RWPE2 (cell line): ENCODE measurements at regions not wholly inside any gene's neighbourhood (a gene's known extent, or its start where the extent isn't known, plus 50 kb on each side); places are given as distances from the start of the nearest gene placed in this dataset.

ENCODE experiments used
- ATAC-seq: fragments of 200-7000 bp; cut with Tn5 transposase; 3 replicates; pipeline ENCODE4 v1.9.1; 2021; ENCODE audit warnings: low read depth
- DNase-seq: peaks from one replicate; pipeline ENCODE4 v3.0.0-alpha.2; 2020; ENCODE audit warnings: low spot score
- H3K27ac ChIP-seq: fragments of 450-650 bp; 2 replicates; pipeline ENCODE4 v1.5.1; 2017; ENCODE audit warnings: mild to moderate bottlenecking; ENCODE audit not compliant: poor library complexity, severe bottlenecking
- H3K27me3 ChIP-seq: fragments of 250-450 bp; sonication (Bioruptor Pico); 2 replicates; pipeline ENCODE4 v1.5.1; 2021; ENCODE audit warnings: mild to moderate bottlenecking, moderate library complexity; ENCODE audit not compliant: insufficient read depth, poor library complexity, severe bottlenecking
- H3K36me3 ChIP-seq: fragments of 250-450 bp; sonication (Bioruptor Pico); 2 replicates; pipeline ENCODE4 v1.5.1; 2020; ENCODE audit warnings: low read depth, mild to moderate bottlenecking, moderate library complexity
- H3K4me1 ChIP-seq: fragments of 250-450 bp; sonication (Bioruptor Pico); 2 replicates; pipeline ENCODE4 v1.5.1; 2021; ENCODE audit warnings: mild to moderate bottlenecking, moderate library complexity; ENCODE audit not compliant: insufficient read depth, poor library complexity, severe bottlenecking
- H3K4me3 ChIP-seq: fragments of 250-450 bp; sonication (Bioruptor Pico); 2 replicates; pipeline ENCODE4 v1.5.1; 2021; ENCODE audit warnings: mild to moderate bottlenecking, moderate library complexity; ENCODE audit not compliant: severe bottlenecking
- H3K9me3 ChIP-seq: fragments of 250-450 bp; sonication (Bioruptor Pico); 2 replicates; pipeline ENCODE4 v1.5.1; 2021; ENCODE audit warnings: mild to moderate bottlenecking, moderate library complexity; ENCODE audit not compliant: severe bottlenecking
- TF ChIP-seq, protein P1 (sequence below): fragments of 450-650 bp; IDR thresholded peaks from one replicate; pipeline ENCODE4 v1.5.1; 2017; ENCODE audit warnings: mild to moderate bottlenecking, moderate library complexity; ENCODE audit not compliant: poor library complexity, severe bottlenecking

DNA sequence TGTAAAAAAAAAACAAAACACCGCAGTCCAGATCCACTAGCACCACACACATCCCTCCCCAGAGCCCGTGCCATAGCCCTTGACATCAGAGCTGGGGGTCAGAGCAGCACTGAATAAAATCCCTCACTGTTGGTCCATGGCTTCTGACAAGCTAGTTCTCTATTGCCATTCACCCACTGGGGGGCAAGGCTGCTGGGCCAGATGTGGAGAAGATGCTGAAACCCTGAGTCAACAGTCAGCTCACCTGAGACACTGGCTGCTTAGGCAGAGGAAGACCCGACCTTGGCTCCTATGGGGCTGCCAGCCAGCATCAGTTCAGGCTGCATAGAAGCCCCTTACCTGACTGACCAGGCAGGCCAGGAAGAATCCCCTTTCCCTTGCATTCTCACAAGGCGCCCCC lies 228.2 kb downstream of the SOX9 start:
- no peaks in the 10 kb centered on the region for H3K27me3 ChIP-seq
- H3K4me1 ChIP-seq: peaks cover 15% of the 10 kb centered on the region
- H3K9me3 ChIP-seq: no peaks in the 10 kb centered on the region
- H3K36me3 ChIP-seq: no peaks in the 10 kb centered on the region
- TF ChIP-seq, protein P1, sequence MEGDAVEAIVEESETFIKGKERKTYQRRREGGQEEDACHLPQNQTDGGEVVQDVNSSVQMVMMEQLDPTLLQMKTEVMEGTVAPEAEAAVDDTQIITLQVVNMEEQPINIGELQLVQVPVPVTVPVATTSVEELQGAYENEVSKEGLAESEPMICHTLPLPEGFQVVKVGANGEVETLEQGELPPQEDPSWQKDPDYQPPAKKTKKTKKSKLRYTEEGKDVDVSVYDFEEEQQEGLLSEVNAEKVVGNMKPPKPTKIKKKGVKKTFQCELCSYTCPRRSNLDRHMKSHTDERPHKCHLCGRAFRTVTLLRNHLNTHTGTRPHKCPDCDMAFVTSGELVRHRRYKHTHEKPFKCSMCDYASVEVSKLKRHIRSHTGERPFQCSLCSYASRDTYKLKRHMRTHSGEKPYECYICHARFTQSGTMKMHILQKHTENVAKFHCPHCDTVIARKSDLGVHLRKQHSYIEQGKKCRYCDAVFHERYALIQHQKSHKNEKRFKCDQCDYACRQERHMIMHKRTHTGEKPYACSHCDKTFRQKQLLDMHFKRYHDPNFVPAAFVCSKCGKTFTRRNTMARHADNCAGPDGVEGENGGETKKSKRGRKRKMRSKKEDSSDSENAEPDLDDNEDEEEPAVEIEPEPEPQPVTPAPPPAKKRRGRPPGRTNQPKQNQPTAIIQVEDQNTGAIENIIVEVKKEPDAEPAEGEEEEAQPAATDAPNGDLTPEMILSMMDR: no peak
- ATAC-seq: peak; percentile 50; the same call in 2 of the 3 replicates
- DNase-seq: no peak
- peak overlapping the region; percentile 44 for H3K27ac ChIP-seq
- no peak overlapping the region for H3K4me3 ChIP-seq

DNA sequence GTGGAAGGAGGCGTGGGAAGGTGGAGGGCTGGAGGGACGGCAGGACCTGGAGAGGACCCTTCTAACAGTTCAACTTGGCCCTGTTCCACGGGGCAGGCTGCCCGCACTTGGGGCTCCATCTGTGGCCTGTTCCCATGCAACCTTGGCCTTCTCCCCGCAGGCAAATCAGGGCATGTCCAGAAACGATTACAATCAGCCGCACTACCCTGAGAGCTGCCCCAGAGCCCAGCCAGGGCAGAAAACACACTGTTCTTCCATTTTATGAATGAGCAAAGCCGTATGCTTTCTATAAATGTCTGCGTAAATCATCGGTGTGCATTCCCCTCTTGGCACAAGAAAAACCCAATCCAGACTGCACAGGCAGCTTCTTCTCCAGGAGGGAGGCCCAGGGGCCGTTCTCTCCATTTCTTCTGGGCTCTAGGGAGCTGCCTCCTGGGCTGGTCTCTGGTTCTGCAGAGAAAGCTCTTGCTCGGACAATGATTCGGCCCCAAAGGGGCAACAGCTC lies 228.7 kb downstream of the SOX9 start:
- peak; percentile 65 for ATAC-seq
- peak overlapping the region; percentile 44 for H3K27ac ChIP-seq
- TF ChIP-seq, protein P1: no peak

DNA sequence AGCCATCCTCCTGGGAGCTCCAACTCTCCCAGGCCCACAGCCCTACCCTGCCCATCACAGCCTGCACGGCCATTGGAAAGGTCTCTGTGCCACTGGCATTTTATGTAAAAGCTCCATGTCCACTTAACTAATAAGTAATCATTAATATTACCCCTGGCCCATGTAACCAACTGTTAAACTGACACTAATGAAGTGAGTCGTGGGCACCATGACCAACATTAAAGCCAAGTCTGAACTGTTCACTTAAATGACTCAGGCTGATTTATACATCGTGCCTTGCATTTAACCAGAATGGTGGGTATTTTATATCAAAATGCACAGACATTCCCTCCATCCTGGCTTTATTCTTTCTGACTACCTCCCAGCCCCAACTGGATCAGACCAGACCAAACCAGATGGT lies 229.3 kb downstream of the SOX9 start:
- no peaks in the 10 kb centered on the region for H3K36me3 ChIP-seq
- H3K4me3 ChIP-seq: no peak overlapping the region
- no peaks in the 10 kb centered on the region for H3K9me3 ChIP-seq
- no peaks in the 10 kb centered on the region for H3K27me3 ChIP-seq
- TF ChIP-seq, protein P1: no peak
- peak overlapping the region; percentile 44 for H3K27ac ChIP-seq
- peak; percentile 36; the same call in 1 of the 3 replicates for ATAC-seq
- peaks cover 15% of the 10 kb centered on the region for H3K4me1 ChIP-seq
- no peak for DNase-seq

More for the DNA sequence above, 228.7 kb downstream of the SOX9 start:
- H3K9me3 ChIP-seq: no peaks in the 10 kb centered on the region
- no peak for DNase-seq
- H3K36me3 ChIP-seq: no peaks in the 10 kb centered on the region
- no peaks in the 10 kb centered on the region for H3K27me3 ChIP-seq
- peaks cover 15% of the 10 kb centered on the region for H3K4me1 ChIP-seq
- no peak overlapping the region for H3K4me3 ChIP-seq

DNA sequence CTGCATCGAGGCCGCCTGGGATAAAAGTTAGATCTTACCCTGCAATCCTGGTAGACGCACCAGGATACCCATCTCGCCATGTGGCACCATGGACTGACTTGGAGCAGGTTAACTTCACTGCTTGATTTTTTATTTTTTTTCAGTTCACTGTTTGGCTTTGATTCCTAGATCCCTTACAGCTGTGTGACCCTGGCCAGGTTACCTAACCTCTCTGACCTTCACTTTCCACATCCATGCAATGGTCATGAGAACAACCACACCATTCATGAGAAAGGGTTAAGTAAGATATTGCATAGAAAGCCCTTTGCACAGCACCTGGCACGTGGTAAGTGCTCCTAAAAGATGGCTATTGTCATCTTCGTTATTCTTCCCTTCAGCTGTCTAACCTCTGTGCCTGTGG lies 230.5 kb downstream of the SOX9 start:
- Histone ChIP-seq H3K36me3 (no peaks in the 10 kb centered on the region), H3K4me3 (no peak overlapping the region), H3K4me1 (peaks cover 15% of the 10 kb centered on the region), H3K27me3 (no peaks in the 10 kb centered on the region), H3K9me3 (no peaks in the 10 kb centered on the region), H3K27ac (no peak overlapping the region)
- no peak for DNase-seq
- TF ChIP-seq, protein P1: no peak
- ATAC-seq: no peak

DNA sequence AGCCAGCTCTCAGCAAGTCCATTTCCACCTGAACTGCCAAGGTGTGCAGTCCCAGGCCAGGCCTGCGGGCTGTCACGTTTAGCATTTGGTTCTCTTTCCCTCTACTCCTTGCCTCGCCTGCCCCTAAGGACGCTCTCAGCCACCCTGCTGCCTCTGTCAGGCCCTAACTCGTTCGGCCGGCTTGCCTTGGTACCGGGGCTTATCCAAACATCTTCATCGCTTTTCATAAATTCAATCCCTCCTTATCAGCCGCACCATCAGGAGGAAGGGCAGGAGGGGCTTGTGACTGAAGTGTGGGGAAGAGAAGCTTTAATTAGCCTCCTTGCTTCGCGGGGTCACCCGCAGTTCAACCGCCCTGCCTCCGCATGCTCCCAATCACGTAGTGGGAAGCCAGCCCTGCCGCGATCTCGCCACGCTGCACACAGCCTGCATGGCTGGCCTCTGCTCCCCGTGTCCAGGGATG lies 231.1 kb downstream of the SOX9 start:
- ATAC-seq: no peak; the same call in 2 of the 3 replicates
- H3K36me3 ChIP-seq: no peaks in the 10 kb centered on the region
- H3K9me3 ChIP-seq: no peaks in the 10 kb centered on the region
- no peak overlapping the region for H3K27ac ChIP-seq
- no peak overlapping the region for H3K4me3 ChIP-seq
- H3K4me1 ChIP-seq: peaks cover 15% of the 10 kb centered on the region
- TF ChIP-seq, protein P1: no peak
- no peak for DNase-seq
- H3K27me3 ChIP-seq: no peaks in the 10 kb centered on the region
